ENCODE measurements at regions not wholly inside any gene's neighbourhood (a gene's known extent, or its start where the extent isn't known, plus 50 kb on each side); places are given as distances from the start of the nearest gene placed in this dataset.

- TF ChIP-seq SPI1 (IDR thresholded peaks at IDR 0.05; ENCODE audit: low read depth, low read length) (no peak), POU2F2 (IDR thresholded peaks at IDR 0.05; ENCODE audit: low read depth, low read length) (no peak), POLR2A (IDR thresholded peaks at IDR 0.05; ENCODE audit: low read depth, low read length) (no peak), POLR2AphosphoS5 (IDR thresholded peaks at IDR 0.05; ENCODE audit: low read depth, low read length) (no peak), TAF1 (IDR thresholded peaks at IDR 0.05; ENCODE audit: low read depth, low read length) (no peak)
Observed at GRCh38 chr12:124455336-124455735, 112.1 kb downstream of the NCOR2 start.

All from GM12891 (cell line).